LoVo (cell line): ENCODE measurements at regions not wholly inside any gene's neighbourhood (a gene's known extent, or its start where the extent isn't known, plus 50 kb on each side); places are given as distances from the start of the nearest gene placed in this dataset.

Experiments used
- DNase-seq: peaks from one replicate; pipeline ENCODE4 v3.0.0-alpha.2; 2016; ENCODE audit warnings: low spot score

- no peak for DNase-seq
These were observed 681.3 kb downstream of the CPS1 start for GRCh38 chr2:211237586-211238275.

GRCh38 chr2:211241891-211242290 is 685.5 kb downstream of the CPS1 start:
- no peak for DNase-seq

GRCh38 chr2:211247751-211248150 is 691.4 kb downstream of the CPS1 start:
- DNase-seq = no peak

GRCh38 chr2:211248841-211249240 is 692.4 kb downstream of the CPS1 start:
- DNase-seq = no peak

GRCh38 chr2:211251016-211251415 is 694.6 kb downstream of the CPS1 start:
- DNase-seq = no peak

GRCh38 chr2:211258646-211259335 is 702.4 kb downstream of the CPS1 start:
- DNase-seq = no peak

- DNase-seq = no peak
These were observed 703.6 kb downstream of the CPS1 start for GRCh38 chr2:211259831-211260476.

- DNase-seq = no peak
These were observed 713.9 kb downstream of the CPS1 start for GRCh38 chr2:211270257-211270656.

GRCh38 chr2:211281430-211282073 is 725.2 kb downstream of the CPS1 start:
- DNase-seq = no peak

- DNase-seq = no peak
These were observed 746.3 kb downstream of the CPS1 start for GRCh38 chr2:211302676-211303075.

GRCh38 chr2:211306929-211307328 is 750.5 kb downstream of the CPS1 start:
- DNase-seq = no peak
